Vagina (tissue), 2 donors: ENCODE measurements at regions not wholly inside any gene's neighbourhood (a gene's known extent, or its start where the extent isn't known, plus 50 kb on each side); places are given as distances from the start of the nearest gene placed in this dataset.

ENCODE experiments used
- POLR2A ChIP-seq, 2 donors: fragments of 450-650 bp; IDR thresholded peaks; one replicate each; pipeline ENCODE4 v1.6.1; 2017; ENCODE audit warnings: antibody characterized with exemption in 2 of 2, mild to moderate bottlenecking in 2 of 2, moderate library complexity in 2 of 2
- POLR2AphosphoS5 ChIP-seq, 2 donors: sonication (generic); formaldehyde crosslinking; IDR thresholded peaks; one replicate each; pipeline ENCODE4 v1.9.0; 2017; ENCODE audit warnings: antibody characterized with exemption in 2 of 2, mild to moderate bottlenecking in 2 of 2, low read depth in 1 of 2; ENCODE audit not compliant: insufficient read depth in 1 of 2
- TF ChIP-seq, protein P1 (sequence below), 3 experiments: fragments of 450-650 bp in 2 of 3; fragments of 200-600 bp in 1 of 3; sonication (generic) in 1 of 3; IDR thresholded peaks; one replicate each; pipeline ENCODE4 v1.5.1; 2017 to 2019; ENCODE audit warnings: antibody characterized with exemption in 3 of 3, mild to moderate bottlenecking in 2 of 3, moderate library complexity in 2 of 3

DNA sequence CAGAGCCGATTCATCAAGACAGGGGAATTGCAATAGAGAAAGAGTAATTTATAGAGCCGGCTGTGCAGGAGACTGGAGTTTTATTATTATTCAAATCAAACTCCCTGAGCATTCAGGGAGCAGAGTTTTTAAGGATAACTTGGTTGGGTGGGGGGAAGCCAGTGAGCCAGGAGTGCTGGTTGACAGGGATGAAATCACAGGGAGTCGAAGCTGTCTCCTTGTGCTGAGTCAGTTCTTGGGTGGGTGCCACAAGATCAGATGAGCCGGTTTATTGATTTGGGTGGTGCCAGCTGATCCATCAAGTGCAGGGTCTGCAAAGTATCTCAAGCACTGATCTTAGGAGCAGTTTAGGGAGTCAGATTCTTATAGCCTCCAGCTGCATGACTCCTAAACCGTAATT is 95.4 kb upstream of the CCDC80 start:
- TF ChIP-seq POLR2AphosphoS5 (IDR thresholded peaks at IDR 0.05; ENCODE audit: insufficient read depth in 1 of 2, low read depth in 1 of 2) (no peak), POLR2A (IDR thresholded peaks at IDR 0.05) (no peak)
- TF ChIP-seq, protein P1, sequence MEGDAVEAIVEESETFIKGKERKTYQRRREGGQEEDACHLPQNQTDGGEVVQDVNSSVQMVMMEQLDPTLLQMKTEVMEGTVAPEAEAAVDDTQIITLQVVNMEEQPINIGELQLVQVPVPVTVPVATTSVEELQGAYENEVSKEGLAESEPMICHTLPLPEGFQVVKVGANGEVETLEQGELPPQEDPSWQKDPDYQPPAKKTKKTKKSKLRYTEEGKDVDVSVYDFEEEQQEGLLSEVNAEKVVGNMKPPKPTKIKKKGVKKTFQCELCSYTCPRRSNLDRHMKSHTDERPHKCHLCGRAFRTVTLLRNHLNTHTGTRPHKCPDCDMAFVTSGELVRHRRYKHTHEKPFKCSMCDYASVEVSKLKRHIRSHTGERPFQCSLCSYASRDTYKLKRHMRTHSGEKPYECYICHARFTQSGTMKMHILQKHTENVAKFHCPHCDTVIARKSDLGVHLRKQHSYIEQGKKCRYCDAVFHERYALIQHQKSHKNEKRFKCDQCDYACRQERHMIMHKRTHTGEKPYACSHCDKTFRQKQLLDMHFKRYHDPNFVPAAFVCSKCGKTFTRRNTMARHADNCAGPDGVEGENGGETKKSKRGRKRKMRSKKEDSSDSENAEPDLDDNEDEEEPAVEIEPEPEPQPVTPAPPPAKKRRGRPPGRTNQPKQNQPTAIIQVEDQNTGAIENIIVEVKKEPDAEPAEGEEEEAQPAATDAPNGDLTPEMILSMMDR (IDR thresholded peaks at IDR 0.05), result no peak
